GM06990 (cell line): ENCODE measurements at regions not wholly inside any gene's neighbourhood (a gene's known extent, or its start where the extent isn't known, plus 50 kb on each side); places are given as distances from the start of the nearest gene placed in this dataset.

Experiments
- DNase-seq: peaks from one replicate; pipeline ENCODE4 v3.0.0-alpha.2; 2011; ENCODE audit not compliant: insufficient read length; ENCODE audit errors: extremely low read depth
- H3K27me3 ChIP-seq: replicated peaks from 2 replicates; pipeline ENCODE4 v1.6.0; 2011; ENCODE audit warnings: low read length; ENCODE audit not compliant: control insufficient read depth, insufficient read depth
- H3K36me3 ChIP-seq: 2 replicates; pipeline ENCODE4 v1.5.1; 2011; ENCODE audit warnings: low read length; ENCODE audit not compliant: control insufficient read depth, insufficient read depth
- H3K4me3 ChIP-seq: replicated peaks from 2 replicates; pipeline ENCODE4 v1.5.1; 2011; ENCODE audit warnings: low read depth, mild to moderate bottlenecking, control low read depth, low read length
- TF ChIP-seq, protein P1 (sequence below): IDR thresholded peaks from 2 replicates; pipeline ENCODE4 v1.5.1; 2011; ENCODE audit warnings: low read length, control low read depth, mild to moderate bottlenecking, inconsistent platforms; ENCODE audit not compliant: insufficient read depth, poor library complexity, severe bottlenecking

DNA sequence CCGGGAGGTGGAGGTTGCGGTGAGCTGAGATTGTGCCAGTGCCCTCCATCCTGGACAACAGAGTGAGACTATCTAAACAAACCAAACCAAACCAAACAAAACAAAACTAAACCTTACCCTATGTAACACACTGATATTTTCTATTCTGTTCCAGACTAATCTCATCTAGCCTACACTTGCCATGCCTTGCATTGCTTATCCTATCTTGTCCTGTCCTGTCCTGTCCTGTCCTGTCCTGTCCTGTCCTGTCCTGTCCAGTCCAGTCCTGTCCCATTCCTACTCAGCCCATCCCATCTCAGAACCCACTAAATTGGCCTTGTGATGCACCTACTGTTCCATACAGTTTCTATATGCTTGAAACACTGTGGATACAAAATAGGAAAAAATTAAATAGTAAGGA lies 64.7 kb upstream of the HDAC9 start:
- H3K36me3 ChIP-seq, result no peaks in the 10 kb centered on the region
- DNase-seq, result no peak
- no peaks in the 10 kb centered on the region for H3K27me3 ChIP-seq
- TF ChIP-seq, protein P1, sequence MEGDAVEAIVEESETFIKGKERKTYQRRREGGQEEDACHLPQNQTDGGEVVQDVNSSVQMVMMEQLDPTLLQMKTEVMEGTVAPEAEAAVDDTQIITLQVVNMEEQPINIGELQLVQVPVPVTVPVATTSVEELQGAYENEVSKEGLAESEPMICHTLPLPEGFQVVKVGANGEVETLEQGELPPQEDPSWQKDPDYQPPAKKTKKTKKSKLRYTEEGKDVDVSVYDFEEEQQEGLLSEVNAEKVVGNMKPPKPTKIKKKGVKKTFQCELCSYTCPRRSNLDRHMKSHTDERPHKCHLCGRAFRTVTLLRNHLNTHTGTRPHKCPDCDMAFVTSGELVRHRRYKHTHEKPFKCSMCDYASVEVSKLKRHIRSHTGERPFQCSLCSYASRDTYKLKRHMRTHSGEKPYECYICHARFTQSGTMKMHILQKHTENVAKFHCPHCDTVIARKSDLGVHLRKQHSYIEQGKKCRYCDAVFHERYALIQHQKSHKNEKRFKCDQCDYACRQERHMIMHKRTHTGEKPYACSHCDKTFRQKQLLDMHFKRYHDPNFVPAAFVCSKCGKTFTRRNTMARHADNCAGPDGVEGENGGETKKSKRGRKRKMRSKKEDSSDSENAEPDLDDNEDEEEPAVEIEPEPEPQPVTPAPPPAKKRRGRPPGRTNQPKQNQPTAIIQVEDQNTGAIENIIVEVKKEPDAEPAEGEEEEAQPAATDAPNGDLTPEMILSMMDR, result no peak
- H3K4me3 ChIP-seq, result no peak overlapping the region

DNA sequence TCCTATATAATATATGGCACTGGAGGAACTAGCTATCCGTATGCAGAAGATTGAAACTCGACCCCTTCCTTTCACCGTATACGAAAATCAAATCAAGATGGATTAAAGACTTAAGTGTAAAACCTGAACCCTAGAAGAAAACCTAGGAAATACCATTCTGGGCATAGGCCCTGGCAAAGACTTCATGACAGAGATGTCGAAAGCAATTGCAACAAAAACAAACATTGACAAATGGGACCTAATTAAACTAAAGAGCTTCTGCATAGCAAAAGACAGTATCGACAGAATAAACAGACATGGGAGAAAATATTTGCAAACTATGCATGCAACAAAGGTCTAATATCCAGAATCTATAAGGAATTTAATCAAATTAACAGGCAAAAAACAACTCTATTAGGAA lies 61.4 kb upstream of the HDAC9 start:
- no peaks in the 10 kb centered on the region for H3K27me3 ChIP-seq
- H3K36me3 ChIP-seq, result no peaks in the 10 kb centered on the region
- no peak for DNase-seq
- TF ChIP-seq, protein P1, result no peak
- no peak overlapping the region for H3K4me3 ChIP-seq

DNA sequence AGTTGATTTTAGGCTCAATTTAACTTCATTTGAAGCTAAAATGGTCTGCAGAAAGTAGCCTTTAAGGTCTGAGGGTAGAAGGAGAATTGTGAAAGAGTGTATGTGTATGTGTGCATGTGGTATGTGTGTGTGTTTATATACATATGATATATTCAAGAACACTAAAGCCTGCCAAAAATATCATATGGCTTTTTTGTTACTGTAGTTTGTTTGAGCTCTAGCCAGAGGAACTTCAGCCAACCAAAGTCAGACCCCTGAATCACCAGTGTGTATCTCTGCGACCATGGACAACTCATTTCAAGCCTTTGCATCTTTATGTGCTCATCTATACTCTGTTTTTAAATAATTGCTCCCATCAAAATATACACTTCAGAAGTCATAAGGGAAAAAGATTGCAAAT lies 58.4 kb upstream of the HDAC9 start:
- Histone ChIP-seq H3K4me3 (no peak overlapping the region), H3K27me3 (no peaks in the 10 kb centered on the region)

DNA sequence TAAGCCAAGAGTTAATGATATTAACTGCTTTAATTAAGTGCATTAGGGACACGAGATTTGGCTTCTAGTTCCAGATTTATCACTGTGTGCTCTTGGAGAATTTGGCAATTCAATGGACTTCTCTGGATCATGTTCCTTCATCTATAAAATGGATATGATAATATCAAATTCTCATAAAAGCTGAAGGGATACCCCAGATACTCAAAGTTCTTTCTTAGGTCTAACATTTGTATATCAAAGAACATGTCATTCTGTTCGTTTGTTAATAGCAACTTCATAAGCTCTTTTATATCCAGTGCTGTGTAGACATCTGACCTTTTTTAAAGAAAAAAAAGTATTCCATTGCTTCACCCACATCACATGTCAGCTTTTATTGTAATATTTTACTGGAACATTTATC lies 54.6 kb upstream of the HDAC9 start:
- Histone ChIP-seq H3K4me3 (no peak overlapping the region), H3K36me3 (no peaks in the 10 kb centered on the region), H3K27me3 (no peaks in the 10 kb centered on the region)
- DNase-seq, result no peak
- TF ChIP-seq, protein P1, result no peak

More for the DNA sequence above, 58.4 kb upstream of the HDAC9 start:
- DNase-seq, result no peak
- no peaks in the 10 kb centered on the region for H3K36me3 ChIP-seq
- TF ChIP-seq, protein P1, result no peak

DNA sequence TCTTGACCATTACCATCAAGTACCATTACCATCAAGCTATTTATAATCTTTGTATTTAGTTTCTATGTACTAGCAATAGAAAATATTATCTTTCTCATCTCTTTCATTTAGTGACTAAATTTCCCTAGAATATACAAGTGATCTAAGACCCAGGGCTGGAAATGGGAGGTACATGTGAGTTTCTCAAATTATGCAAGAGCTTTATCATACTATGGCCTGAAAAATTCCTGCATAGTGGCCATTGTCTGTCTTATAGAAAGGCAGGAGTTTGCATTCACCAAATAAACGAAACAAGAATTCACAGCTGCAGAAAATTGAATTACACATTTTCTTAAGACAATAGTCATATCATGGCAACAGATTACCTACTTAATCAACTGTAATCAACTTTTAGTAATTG lies 50.7 kb upstream of the HDAC9 start:
- TF ChIP-seq, protein P1, result no peak
- H3K27me3 ChIP-seq, result no peaks in the 10 kb centered on the region
- DNase-seq, result no peak
- no peak overlapping the region for H3K4me3 ChIP-seq
- no peaks in the 10 kb centered on the region for H3K36me3 ChIP-seq

GRCh38 chr7:18445483-18445882 lies 50.1 kb upstream of the HDAC9 start:
- TF ChIP-seq, protein P1, result no peak
- Histone ChIP-seq H3K27me3 (no peaks in the 10 kb centered on the region), H3K36me3 (no peaks in the 10 kb centered on the region), H3K4me3 (no peak overlapping the region)
- no peak for DNase-seq
